IMR-90 (cell line): ENCODE measurements at regions not wholly inside any gene's neighbourhood (a gene's known extent, or its start where the extent isn't known, plus 50 kb on each side); places are given as distances from the start of the nearest gene placed in this dataset.

Experiments used
- ATAC-seq: fragments of 200-7000 bp; cut with Tn5 transposase; 2 replicates; pipeline ENCODE4 v1.9.1; 2020; ENCODE audit warnings: low read depth, mild to moderate bottlenecking, moderate library complexity
- BruUV-seq: library from RNA; stranded (reverse); fragments of 400-500 nt; replicated peaks from 2 replicates; lab custom pipeline; 2021; lab: Mats Ljungman, UMichigan
- CTCF ChIA-PET: fragments of 300-600 bp; formaldehyde crosslinking; extraction: SDS; loops from one replicate; lab custom pipeline; 2021; ENCODE audit warnings: antibody characterized with exemption; lab: Yijun Ruan, JAX
- POLR2A ChIA-PET: fragments of 300-600 bp; sonication (Branson Sonifier 250); formaldehyde crosslinking; loops from one replicate; lab custom pipeline; 2022; ENCODE audit warnings: antibody characterized with exemption; ENCODE audit not compliant: unreplicated experiment; lab: Charles Lee
- DNase-seq: peaks from one replicate; pipeline ENCODE4 v3.0.0; 2013
- H2AFZ ChIP-seq: replicated peaks from 2 replicates; pipeline ENCODE3; 2013; ENCODE audit warnings: low read length, mild to moderate bottlenecking; ENCODE audit not compliant: poor library complexity
- H2AK5ac ChIP-seq: 2 replicates; pipeline ENCODE4 v1.6.1; 2013; ENCODE audit warnings: low read depth, low read length, inconsistent platforms
- H2AK9ac ChIP-seq: replicated peaks from 2 replicates; pipeline ENCODE3; 2013; ENCODE audit warnings: mild to moderate bottlenecking, low read depth, low read length, moderate library complexity; ENCODE audit not compliant: poor library complexity
- H2BK120ac ChIP-seq: 2 replicates; pipeline ENCODE4 v1.6.1; 2013; ENCODE audit warnings: low read depth, low read length, inconsistent platforms
- H2BK15ac ChIP-seq: 3 replicates; pipeline ENCODE4 v1.6.1; 2013; ENCODE audit warnings: low read depth, low read length, inconsistent platforms
- H2BK20ac ChIP-seq: 2 replicates; pipeline ENCODE4 v1.6.1; 2013; ENCODE audit warnings: low read depth, mild to moderate bottlenecking, inconsistent platforms, low read length, moderate library complexity
- H2BK5ac ChIP-seq: 2 replicates; pipeline ENCODE4 v1.6.1; 2013; ENCODE audit warnings: mild to moderate bottlenecking, low read depth, low read length, inconsistent platforms; ENCODE audit not compliant: poor library complexity, severe bottlenecking
- H3K14ac ChIP-seq: replicated peaks from 2 replicates; pipeline ENCODE4 v1.6.1; 2013; ENCODE audit warnings: low read depth, low read length, inconsistent platforms
- H3K18ac ChIP-seq: 2 replicates; pipeline ENCODE4 v1.6.1; 2013; ENCODE audit warnings: low read depth, low read length, control low read depth
- H3K23ac ChIP-seq: 2 replicates; pipeline ENCODE4 v1.6.1; 2013; ENCODE audit warnings: low read depth, low read length, inconsistent platforms
- H3K27ac ChIP-seq: 2 replicates; pipeline ENCODE4 v1.5.1; 2013; ENCODE audit warnings: mild to moderate bottlenecking, control low read depth, low read length; ENCODE audit not compliant: insufficient read depth
- H3K27me3 ChIP-seq: 2 replicates; pipeline ENCODE4 v1.6.1; 2013; ENCODE audit warnings: low read length; ENCODE audit not compliant: control insufficient read depth, insufficient read depth
- H3K36me3 ChIP-seq: 2 replicates; pipeline ENCODE4 v1.6.1; 2013; ENCODE audit warnings: low read length, mixed read lengths; ENCODE audit not compliant: control insufficient read depth, insufficient read depth
- H3K4ac ChIP-seq: 2 replicates; pipeline ENCODE4 v1.6.1; 2013; ENCODE audit warnings: low read depth, low read length, inconsistent platforms
- H3K4me1 ChIP-seq: 2 replicates; pipeline ENCODE4 v1.6.1; 2013; ENCODE audit warnings: low read length, mixed read lengths; ENCODE audit not compliant: control insufficient read depth, insufficient read depth
- H3K4me2 ChIP-seq: 2 replicates; pipeline ENCODE4 v1.6.1; 2013; ENCODE audit warnings: low read depth, mild to moderate bottlenecking, control low read depth, low read length, moderate library complexity
- H3K4me3 ChIP-seq: 2 replicates; pipeline ENCODE4 v1.5.1; 2013; ENCODE audit warnings: low read depth, mild to moderate bottlenecking, control low read depth, low read length, moderate library complexity; ENCODE audit not compliant: insufficient read depth
- H3K56ac ChIP-seq: 2 replicates; pipeline ENCODE4 v1.6.1; 2013; ENCODE audit warnings: low read length, inconsistent platforms; ENCODE audit not compliant: insufficient read depth; ENCODE audit errors: extremely low read depth
- H3K79me1 ChIP-seq, 2 experiments: 2 replicates each; pipeline ENCODE4 v1.6.1; 2013; ENCODE audit warnings: low read length in 2 of 2, inconsistent platforms in 1 of 2, low read depth in 1 of 2
- H3K9ac ChIP-seq: 2 replicates; pipeline ENCODE4 v1.6.1; 2013; ENCODE audit warnings: low read depth, low read length, control low read depth
- H3K9me1 ChIP-seq: 2 replicates; pipeline ENCODE4 v1.6.1; 2013; ENCODE audit warnings: low read length, inconsistent platforms; ENCODE audit not compliant: insufficient read depth
- H3K9me3 ChIP-seq: 2 replicates; pipeline ENCODE4 v1.6.1; 2013; ENCODE audit warnings: low read length; ENCODE audit not compliant: control insufficient read depth, insufficient read depth
- H4K20me1 ChIP-seq: 2 replicates; pipeline ENCODE4 v1.6.1; 2013; ENCODE audit warnings: low read length, inconsistent platforms; ENCODE audit not compliant: insufficient read depth
- H4K5ac ChIP-seq: 2 replicates; pipeline ENCODE4 v1.6.1; 2013; ENCODE audit warnings: mild to moderate bottlenecking, low read depth, low read length, control low read depth
- H4K8ac ChIP-seq, 2 experiments: 2 replicates each; pipeline ENCODE4 v1.6.1; 2013; ENCODE audit warnings: low read depth in 2 of 2, low read length in 2 of 2, control low read depth in 1 of 2, inconsistent platforms in 1 of 2
- H4K91ac ChIP-seq: 2 replicates; pipeline ENCODE4 v1.6.1; 2013; ENCODE audit warnings: low read depth, low read length, inconsistent platforms; ENCODE audit not compliant: insufficient read depth
- CEBPB ChIP-seq: IDR thresholded peaks from 2 replicates; pipeline ENCODE4 v1.6.1; 2012; ENCODE audit warnings: low read depth, low read length, improper control_type of control experiment
- MXI1 ChIP-seq: IDR thresholded peaks from 2 replicates; pipeline ENCODE4 v1.6.1; 2012; ENCODE audit warnings: low read depth, mild to moderate bottlenecking, low read length, moderate library complexity, borderline replicate concordance
- NFE2L2 ChIP-seq: fragments of 150-350 bp; IDR thresholded peaks from 2 replicates; pipeline ENCODE4 v1.6.1; 2016; ENCODE audit warnings: low read depth, mild to moderate bottlenecking, low read length
- RAD21 ChIP-seq: IDR thresholded peaks from 2 replicates; pipeline ENCODE4 v1.6.1; 2012; ENCODE audit warnings: low read length, improper control_type of control experiment
- RCOR1 ChIP-seq: IDR thresholded peaks from 2 replicates; pipeline ENCODE4 v1.6.1; 2012; ENCODE audit warnings: mild to moderate bottlenecking, low read length, improper control_type of control experiment; ENCODE audit not compliant: insufficient replicate concordance
- RFX5 ChIP-seq: IDR thresholded peaks from 2 replicates; pipeline ENCODE4 v1.8.0; 2012; ENCODE audit warnings: low read depth, mild to moderate bottlenecking, low read length, moderate library complexity
- WGBS, 2 experiments: methylation state at CpG; one replicate each; pipeline versions ENCODE4 v1.1.5 to v1.1.7; 2013; ENCODE audit warnings: missing lambda C conversion rate in 2 of 2; ENCODE audit not compliant: insufficient read length in 1 of 2; ENCODE audit errors: extremely low coverage in 2 of 2; 5-methylcytosine and 5-hydroxymethylcytosine counted together
- dilution Hi-C: fragments of 300-500 bp; cut with HindIII; formaldehyde crosslinking; loops from one replicate; pipeline ENCODE4 v1.14.3; 2018; ENCODE audit warnings: low sequenced_read_pairs; ENCODE audit not compliant: unreplicated experiment
- in situ Hi-C: fragments of 300-500 bp; cut with MboI; formaldehyde crosslinking; loops from 3 replicates; pipeline ENCODE4 v1.14.3; 2019; ENCODE audit warnings: low sequenced_read_pairs, inconsistent platforms, mixed read lengths
- intact Hi-C: fragments of 100-400 bp; cut with micrococcal nuclease; formaldehyde crosslinking; loops from 2 replicates; pipeline ENCODE4 v1.10.0; 2022
- TF ChIP-seq, protein P1 (sequence below): fragments of 150-350 bp; IDR thresholded peaks from 2 replicates; pipeline ENCODE4 v1.6.1; 2016; ENCODE audit warnings: low read depth, mild to moderate bottlenecking, low read length, moderate library complexity, borderline replicate concordance
- TF ChIP-seq, protein P2 (sequence below): conservative IDR thresholded peaks from 2 replicates; pipeline ENCODE4 v1.5.1; 2012; ENCODE audit warnings: mild to moderate bottlenecking, low read depth, low read length, improper control_type of control experiment
- TF ChIP-seq, protein P3 (sequence below): fragments of 150-350 bp; IDR thresholded peaks from 2 replicates; pipeline ENCODE4 v1.6.1; 2017; ENCODE audit warnings: mild to moderate bottlenecking, antibody characterized with exemption, low read length, low read depth

DNA sequence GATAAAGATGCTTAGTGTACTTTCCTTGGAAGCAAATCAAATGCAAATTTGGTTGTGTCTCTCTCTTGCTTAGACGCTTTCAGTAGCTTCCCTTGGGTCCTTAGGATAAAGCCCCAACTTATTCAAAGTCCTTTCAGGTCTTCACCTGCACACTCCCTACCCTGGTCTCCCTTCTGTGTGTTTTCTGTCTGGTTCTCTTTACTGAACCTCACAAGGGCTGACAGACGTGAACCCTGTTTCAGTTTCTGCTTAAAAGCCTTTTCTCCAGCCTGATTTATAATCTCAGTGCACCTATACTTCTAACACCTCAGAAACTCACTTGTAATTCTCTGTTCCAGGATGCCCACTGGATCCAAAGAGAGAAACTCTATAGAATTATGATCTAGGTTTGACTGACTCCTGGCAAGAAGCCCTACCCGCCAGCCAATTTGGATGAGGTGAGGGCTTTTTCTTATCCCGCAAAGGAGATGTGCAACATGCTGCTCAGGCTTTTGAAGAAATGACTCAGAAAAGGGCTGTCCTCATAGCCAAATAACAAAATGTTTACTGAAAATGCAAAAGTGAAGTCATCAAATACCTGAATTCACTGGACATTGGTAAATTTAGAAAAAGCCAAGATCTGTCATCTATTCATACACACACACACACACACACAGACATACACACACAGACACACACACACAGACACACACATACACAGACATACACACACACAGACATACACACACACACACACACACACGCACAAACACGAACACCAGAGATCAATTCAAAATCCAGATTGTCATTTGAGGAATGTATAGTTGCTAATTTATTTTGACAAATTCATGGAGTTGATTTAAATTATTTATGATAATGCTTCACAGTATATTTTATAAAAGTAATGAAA lies 102.4 kb upstream of the EOMES start:
- 0% methylated on average over 1 of the region's 6 CpGs; no CpG with 5 or more reads in 1 of the 2 experiments for WGBS, 2 experiments
- BruUV-seq, result no TSS peak
- no peak for DNase-seq

More for the DNA sequence above, 102.4 kb upstream of the EOMES start:
- Histone ChIP-seq H3K9me1 (no peaks in the 10 kb centered on the region), H3K4me2 (no peak overlapping the region), H2AK9ac (no peak overlapping the region), H3K4ac (no peak overlapping the region), H2AK5ac (no peak overlapping the region), H4K5ac (no peak overlapping the region), H3K36me3 (no peaks in the 10 kb centered on the region), H3K18ac (no peak overlapping the region), H3K4me3 (no peak overlapping the region), H3K23ac (no peak overlapping the region), H2BK120ac (no peak overlapping the region), H3K79me1 (no peaks in the 10 kb centered on the region), H3K9ac (no peak overlapping the region), H3K9me3 (no peaks in the 10 kb centered on the region), H2BK15ac (no peak overlapping the region), H3K27ac (no peak overlapping the region), H4K20me1 (no peaks in the 10 kb centered on the region), H2BK5ac (peak overlapping the region; percentile 76), H3K27me3 (no peaks in the 10 kb centered on the region), H2AFZ (no peak overlapping the region), H2BK20ac (no peak overlapping the region), H3K4me1 (no peaks in the 10 kb centered on the region), H4K8ac (no peak overlapping the region), H3K56ac (no peak overlapping the region), H4K91ac (no peak overlapping the region), H3K14ac (no peak overlapping the region)
- ChIA-PET CTCF (no interaction called here), POLR2A (no interaction called here)
- in situ Hi-C loops (no loop called here), dilution Hi-C loops (no loop called here), intact Hi-C loops (no loop called here)
- TF ChIP-seq, protein P1, sequence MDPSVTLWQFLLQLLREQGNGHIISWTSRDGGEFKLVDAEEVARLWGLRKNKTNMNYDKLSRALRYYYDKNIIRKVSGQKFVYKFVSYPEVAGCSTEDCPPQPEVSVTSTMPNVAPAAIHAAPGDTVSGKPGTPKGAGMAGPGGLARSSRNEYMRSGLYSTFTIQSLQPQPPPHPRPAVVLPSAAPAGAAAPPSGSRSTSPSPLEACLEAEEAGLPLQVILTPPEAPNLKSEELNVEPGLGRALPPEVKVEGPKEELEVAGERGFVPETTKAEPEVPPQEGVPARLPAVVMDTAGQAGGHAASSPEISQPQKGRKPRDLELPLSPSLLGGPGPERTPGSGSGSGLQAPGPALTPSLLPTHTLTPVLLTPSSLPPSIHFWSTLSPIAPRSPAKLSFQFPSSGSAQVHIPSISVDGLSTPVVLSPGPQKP, result no peak
- TF ChIP-seq RAD21 (no peak), NFE2L2 (no peak), RCOR1 (no peak), CEBPB (no peak), MXI1 (no peak), RFX5 (no peak)
- TF ChIP-seq, protein P2, sequence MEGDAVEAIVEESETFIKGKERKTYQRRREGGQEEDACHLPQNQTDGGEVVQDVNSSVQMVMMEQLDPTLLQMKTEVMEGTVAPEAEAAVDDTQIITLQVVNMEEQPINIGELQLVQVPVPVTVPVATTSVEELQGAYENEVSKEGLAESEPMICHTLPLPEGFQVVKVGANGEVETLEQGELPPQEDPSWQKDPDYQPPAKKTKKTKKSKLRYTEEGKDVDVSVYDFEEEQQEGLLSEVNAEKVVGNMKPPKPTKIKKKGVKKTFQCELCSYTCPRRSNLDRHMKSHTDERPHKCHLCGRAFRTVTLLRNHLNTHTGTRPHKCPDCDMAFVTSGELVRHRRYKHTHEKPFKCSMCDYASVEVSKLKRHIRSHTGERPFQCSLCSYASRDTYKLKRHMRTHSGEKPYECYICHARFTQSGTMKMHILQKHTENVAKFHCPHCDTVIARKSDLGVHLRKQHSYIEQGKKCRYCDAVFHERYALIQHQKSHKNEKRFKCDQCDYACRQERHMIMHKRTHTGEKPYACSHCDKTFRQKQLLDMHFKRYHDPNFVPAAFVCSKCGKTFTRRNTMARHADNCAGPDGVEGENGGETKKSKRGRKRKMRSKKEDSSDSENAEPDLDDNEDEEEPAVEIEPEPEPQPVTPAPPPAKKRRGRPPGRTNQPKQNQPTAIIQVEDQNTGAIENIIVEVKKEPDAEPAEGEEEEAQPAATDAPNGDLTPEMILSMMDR, result no peak
- TF ChIP-seq, protein P3, sequence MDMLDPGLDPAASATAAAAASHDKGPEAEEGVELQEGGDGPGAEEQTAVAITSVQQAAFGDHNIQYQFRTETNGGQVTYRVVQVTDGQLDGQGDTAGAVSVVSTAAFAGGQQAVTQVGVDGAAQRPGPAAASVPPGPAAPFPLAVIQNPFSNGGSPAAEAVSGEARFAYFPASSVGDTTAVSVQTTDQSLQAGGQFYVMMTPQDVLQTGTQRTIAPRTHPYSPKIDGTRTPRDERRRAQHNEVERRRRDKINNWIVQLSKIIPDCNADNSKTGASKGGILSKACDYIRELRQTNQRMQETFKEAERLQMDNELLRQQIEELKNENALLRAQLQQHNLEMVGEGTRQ, result no peak
- ATAC-seq, result no peak
